Neural cell (in vitro differentiated cells): ENCODE measurements at regions not wholly inside any gene's neighbourhood (a gene's known extent, or its start where the extent isn't known, plus 50 kb on each side); places are given as distances from the start of the nearest gene placed in this dataset.

Experiments used
- H2AFZ ChIP-seq: fragments of 200-600, 300-800 bp; sonication (generic), shearing (Covaris generic); 2 replicates; pipeline ENCODE4 v1.6.0; 2014; ENCODE audit warnings: low read depth, mild to moderate bottlenecking, antibody characterized with exemption, low read length, moderate library complexity
- H3F3A ChIP-seq: fragments of 200-600 bp; shearing (Covaris generic); 2 replicates; pipeline ENCODE4 v1.6.1; 2016; ENCODE audit warnings: mild to moderate bottlenecking, moderate library complexity, mixed read lengths, antibody characterized with exemption, low read length; ENCODE audit not compliant: insufficient read depth, poor library complexity, severe bottlenecking
- H3K27ac ChIP-seq: fragments of 200-600, 300-800 bp; sonication (generic), shearing (Covaris generic); 2 replicates; pipeline ENCODE4 v1.5.1; 2014; ENCODE audit warnings: mild to moderate bottlenecking, low read length, moderate library complexity
- H3K27me3 ChIP-seq: fragments of 300-800, 200-600 bp; sonication (generic), shearing (Covaris generic); 2 replicates; pipeline ENCODE4 v1.6.0; 2014; ENCODE audit warnings: mild to moderate bottlenecking, low read depth, low read length, moderate library complexity; ENCODE audit not compliant: insufficient read depth
- H3K36me3 ChIP-seq: fragments of 300-800, 200-600 bp; sonication (generic), shearing (Covaris generic); 2 replicates; pipeline ENCODE4 v1.5.1; 2014; ENCODE audit warnings: mild to moderate bottlenecking, antibody characterized with exemption, low read length, moderate library complexity; ENCODE audit not compliant: insufficient read depth
- H3K4me2 ChIP-seq: fragments of 300-800, 200-600 bp; sonication (generic), shearing (Covaris generic); 2 replicates; pipeline ENCODE4 v1.6.0; 2014; ENCODE audit warnings: mild to moderate bottlenecking, low read length
- H3K4me3 ChIP-seq: fragments of 300-800, 200-600 bp; sonication (generic), shearing (Covaris generic); 2 replicates; pipeline ENCODE4 v1.5.1; 2014; ENCODE audit warnings: mild to moderate bottlenecking, low read length, moderate library complexity
- H3K79me2 ChIP-seq: fragments of 200-600 bp; shearing (Covaris generic); replicated peaks from 2 replicates; pipeline ENCODE4 v1.6.0; 2014; ENCODE audit warnings: mild to moderate bottlenecking, low read length, moderate library complexity; ENCODE audit not compliant: insufficient read depth
- H3K9ac ChIP-seq: fragments of 300-800, 200-600 bp; sonication (generic), shearing (Covaris generic); 2 replicates; pipeline ENCODE4 v1.6.1; 2016; ENCODE audit warnings: mild to moderate bottlenecking, low read length, mixed read lengths
- H3K9me2 ChIP-seq: fragments of 200-600 bp; shearing (Covaris generic); 2 replicates; pipeline ENCODE4 v1.6.1; 2016; ENCODE audit warnings: mild to moderate bottlenecking, low read length, mixed read lengths; ENCODE audit not compliant: insufficient read depth
- H3K9me3 ChIP-seq: fragments of 200-600, 300-800 bp; sonication (generic), shearing (Covaris generic); 2 replicates; pipeline ENCODE4 v1.6.1; 2016; ENCODE audit warnings: mild to moderate bottlenecking, mixed run types, low read length, moderate library complexity, mixed read lengths
- H4K20me1 ChIP-seq: fragments of 200-600 bp; shearing (Covaris generic); 2 replicates; pipeline ENCODE4 v1.6.1; 2016; ENCODE audit warnings: mild to moderate bottlenecking, mixed run types; ENCODE audit not compliant: insufficient read depth
- CTCF ChIP-seq: fragments of 450-650 bp; IDR thresholded peaks from 2 replicates; pipeline ENCODE4 v1.5.1; 2014; ENCODE audit warnings: antibody characterized with exemption, mild to moderate bottlenecking, moderate library complexity; ENCODE audit not compliant: poor library complexity, severe bottlenecking
- EP300 ChIP-seq: fragments of 450-650 bp; conservative IDR thresholded peaks from 2 replicates; pipeline ENCODE4 v1.6.1; 2014; ENCODE audit warnings: antibody characterized with exemption, mild to moderate bottlenecking, moderate library complexity; ENCODE audit not compliant: poor library complexity, severe bottlenecking
- EZH2 ChIP-seq: fragments of 200-600, 300-800 bp; shearing (Covaris generic), sonication (generic); IDR thresholded peaks from 2 replicates; pipeline ENCODE4 v1.6.1; 2014; ENCODE audit warnings: antibody characterized with exemption, low read length, borderline replicate concordance, mild to moderate bottlenecking; ENCODE audit not compliant: insufficient read depth, poor library complexity, severe bottlenecking
- MXI1 ChIP-seq: fragments of 450-650 bp; conservative IDR thresholded peaks from 2 replicates; pipeline ENCODE4 v1.6.1; 2014; ENCODE audit warnings: antibody characterized with exemption, mild to moderate bottlenecking; ENCODE audit not compliant: poor library complexity, severe bottlenecking
- POLR2AphosphoS5 ChIP-seq: IDR thresholded peaks from 2 replicates; pipeline ENCODE4 v1.6.1; 2012
- RAD21 ChIP-seq: fragments of 450-650 bp; conservative IDR thresholded peaks from 2 replicates; pipeline ENCODE4 v1.6.1; 2014; ENCODE audit warnings: antibody characterized with exemption, mild to moderate bottlenecking, moderate library complexity
- SMC3 ChIP-seq: fragments of 450-650 bp; conservative IDR thresholded peaks from 2 replicates; pipeline ENCODE4 v1.6.1; 2014; ENCODE audit warnings: antibody characterized with exemption, mild to moderate bottlenecking, moderate library complexity; ENCODE audit not compliant: poor library complexity
- TAF1 ChIP-seq: IDR thresholded peaks from 2 replicates; pipeline ENCODE4 v1.6.1; 2012; ENCODE audit warnings: low read depth
- TF ChIP-seq, protein P1 (sequence below): IDR thresholded peaks from 2 replicates; pipeline ENCODE4 v1.6.1; 2012; ENCODE audit warnings: borderline replicate concordance

- no peak overlapping the region for H3K4me2 ChIP-seq
- no peak overlapping the region for H3K27ac ChIP-seq
Measured at GRCh38 chr3:72246685-72247084, 461.7 kb upstream of the PROK2 start.

GRCh38 chr3:72245183-72245811 lies 460.3 kb upstream of the PROK2 start:
- no peak overlapping the region for H3K4me2 ChIP-seq
- no peak overlapping the region for H2AFZ ChIP-seq
- no peaks in the 10 kb centered on the region for H3K36me3 ChIP-seq
- no peaks in the 10 kb centered on the region for H3K9me2 ChIP-seq
- H3K27me3 ChIP-seq = no peaks in the 10 kb centered on the region
- H3F3A ChIP-seq = no peaks in the 10 kb centered on the region
- no peak overlapping the region for H3K9ac ChIP-seq
- H3K27ac ChIP-seq = no peak overlapping the region
- H3K4me3 ChIP-seq = no peak overlapping the region
- H4K20me1 ChIP-seq = no peaks in the 10 kb centered on the region
- H3K9me3 ChIP-seq = no peaks in the 10 kb centered on the region
- no peaks in the 10 kb centered on the region for H3K79me2 ChIP-seq
- TF ChIP-seq CTCF (no peak), TAF1 (no peak), EP300 (no peak), RAD21 (no peak), POLR2AphosphoS5 (no peak), MXI1 (no peak), SMC3 (no peak), EZH2 (no peak)

More at GRCh38 chr3:72246685-72247084, 461.7 kb upstream of the PROK2 start:
- Histone ChIP-seq H3K9ac (no peak overlapping the region), H3F3A (no peaks in the 10 kb centered on the region), H3K9me3 (no peaks in the 10 kb centered on the region), H2AFZ (no peak overlapping the region), H3K4me3 (no peak overlapping the region), H3K9me2 (no peaks in the 10 kb centered on the region), H3K36me3 (no peaks in the 10 kb centered on the region), H3K27me3 (no peaks in the 10 kb centered on the region), H3K79me2 (no peaks in the 10 kb centered on the region), H4K20me1 (no peaks in the 10 kb centered on the region)
- TF ChIP-seq POLR2AphosphoS5 (no peak), SMC3 (no peak), EZH2 (no peak), EP300 (no peak), MXI1 (no peak), RAD21 (no peak), CTCF (no peak), TAF1 (no peak)
- TF ChIP-seq, protein P1, sequence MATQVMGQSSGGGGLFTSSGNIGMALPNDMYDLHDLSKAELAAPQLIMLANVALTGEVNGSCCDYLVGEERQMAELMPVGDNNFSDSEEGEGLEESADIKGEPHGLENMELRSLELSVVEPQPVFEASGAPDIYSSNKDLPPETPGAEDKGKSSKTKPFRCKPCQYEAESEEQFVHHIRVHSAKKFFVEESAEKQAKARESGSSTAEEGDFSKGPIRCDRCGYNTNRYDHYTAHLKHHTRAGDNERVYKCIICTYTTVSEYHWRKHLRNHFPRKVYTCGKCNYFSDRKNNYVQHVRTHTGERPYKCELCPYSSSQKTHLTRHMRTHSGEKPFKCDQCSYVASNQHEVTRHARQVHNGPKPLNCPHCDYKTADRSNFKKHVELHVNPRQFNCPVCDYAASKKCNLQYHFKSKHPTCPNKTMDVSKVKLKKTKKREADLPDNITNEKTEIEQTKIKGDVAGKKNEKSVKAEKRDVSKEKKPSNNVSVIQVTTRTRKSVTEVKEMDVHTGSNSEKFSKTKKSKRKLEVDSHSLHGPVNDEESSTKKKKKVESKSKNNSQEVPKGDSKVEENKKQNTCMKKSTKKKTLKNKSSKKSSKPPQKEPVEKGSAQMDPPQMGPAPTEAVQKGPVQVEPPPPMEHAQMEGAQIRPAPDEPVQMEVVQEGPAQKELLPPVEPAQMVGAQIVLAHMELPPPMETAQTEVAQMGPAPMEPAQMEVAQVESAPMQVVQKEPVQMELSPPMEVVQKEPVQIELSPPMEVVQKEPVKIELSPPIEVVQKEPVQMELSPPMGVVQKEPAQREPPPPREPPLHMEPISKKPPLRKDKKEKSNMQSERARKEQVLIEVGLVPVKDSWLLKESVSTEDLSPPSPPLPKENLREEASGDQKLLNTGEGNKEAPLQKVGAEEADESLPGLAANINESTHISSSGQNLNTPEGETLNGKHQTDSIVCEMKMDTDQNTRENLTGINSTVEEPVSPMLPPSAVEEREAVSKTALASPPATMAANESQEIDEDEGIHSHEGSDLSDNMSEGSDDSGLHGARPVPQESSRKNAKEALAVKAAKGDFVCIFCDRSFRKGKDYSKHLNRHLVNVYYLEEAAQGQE = no peak
